Suppressor macrophage treated with lipopolysaccharide for 1 hour (primary cell): ENCODE measurements at regions not wholly inside any gene's neighbourhood (a gene's known extent, or its start where the extent isn't known, plus 50 kb on each side); places are given as distances from the start of the nearest gene placed in this dataset.

Experiments
- DNase-seq, 3 donors: peaks; one replicate each; pipeline ENCODE4 v3.0.0-alpha.2; 2020 to 2022

GRCh38 chr20:22465622-22466446 is 118.5 kb downstream of the FOXA2 start:
- no peak for DNase-seq

- DNase-seq: no peak
Measured at GRCh38 chr20:22464312-22465003, 119.9 kb downstream of the FOXA2 start.

DNA sequence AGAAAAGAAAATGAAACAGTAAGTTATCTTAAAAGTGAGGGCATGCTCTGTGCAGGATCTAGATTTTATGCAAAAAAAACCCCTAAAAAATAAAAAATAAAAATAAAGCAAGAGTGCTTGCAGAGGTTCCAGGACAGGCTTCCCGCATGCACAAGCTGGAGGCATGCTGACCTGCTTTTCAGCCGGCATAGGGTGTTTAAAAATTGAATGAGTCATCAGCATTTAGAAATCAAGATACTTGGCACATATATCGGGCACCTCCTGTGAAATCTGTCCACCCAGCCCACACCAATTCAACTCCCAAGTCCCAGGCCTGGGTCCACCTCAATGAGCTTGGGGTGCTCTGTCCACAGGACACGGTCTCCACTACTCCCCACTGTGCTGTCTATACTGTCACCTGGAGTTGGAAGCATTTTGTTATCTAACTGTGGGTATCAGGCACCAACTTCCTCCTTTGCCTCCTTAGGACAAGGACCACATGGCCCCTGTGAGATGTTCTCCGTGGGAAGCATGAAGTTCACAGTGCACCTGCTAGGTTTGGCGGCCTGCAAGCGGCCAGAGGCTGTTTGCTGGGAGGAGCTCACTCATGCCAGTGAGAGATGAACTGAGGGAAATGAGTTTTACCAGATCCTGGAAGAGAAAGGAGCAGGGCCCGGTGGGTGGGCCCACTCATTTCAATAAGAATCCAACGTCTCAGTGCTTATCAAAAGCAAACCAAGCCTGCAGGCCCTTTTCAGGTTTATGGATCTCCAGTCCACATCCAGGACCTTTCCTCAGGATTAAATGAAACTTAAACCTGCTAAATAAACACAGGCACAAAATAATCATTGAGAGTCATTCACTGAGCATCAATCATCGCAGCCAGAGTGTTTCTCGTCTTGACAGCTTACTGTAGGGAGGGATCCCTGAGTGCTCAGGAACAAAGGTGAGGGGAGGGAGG is 121.1 kb downstream of the FOXA2 start:
- DNase-seq: no peak

- DNase-seq: no peak
Measured at GRCh38 chr20:22460803-22461202, 123.6 kb downstream of the FOXA2 start.

GRCh38 chr20:22460231-22460630 is 124.1 kb downstream of the FOXA2 start:
- no peak for DNase-seq

GRCh38 chr20:22459754-22460153 is 124.6 kb downstream of the FOXA2 start:
- no peak for DNase-seq

DNA sequence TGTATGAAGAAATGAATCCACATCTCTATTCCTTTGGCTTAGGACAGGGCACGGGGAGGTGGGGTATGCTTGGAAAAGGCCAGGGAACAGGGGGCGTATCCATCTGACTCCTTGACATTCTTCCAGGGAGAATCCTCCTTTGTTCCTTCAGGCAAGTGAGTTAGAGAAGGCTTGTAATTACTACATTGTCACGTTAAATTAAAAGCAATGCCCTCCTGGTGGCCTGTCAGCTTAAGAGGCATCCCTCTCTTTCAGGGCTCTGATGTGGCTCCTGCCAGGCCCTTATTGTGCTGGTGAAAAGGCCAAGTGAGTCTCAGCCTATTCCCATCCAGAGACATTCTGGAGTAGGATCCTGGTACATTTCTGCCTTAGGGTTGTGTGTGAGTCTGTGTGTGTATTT is 128.3 kb downstream of the FOXA2 start:
- no peak for DNase-seq

DNA sequence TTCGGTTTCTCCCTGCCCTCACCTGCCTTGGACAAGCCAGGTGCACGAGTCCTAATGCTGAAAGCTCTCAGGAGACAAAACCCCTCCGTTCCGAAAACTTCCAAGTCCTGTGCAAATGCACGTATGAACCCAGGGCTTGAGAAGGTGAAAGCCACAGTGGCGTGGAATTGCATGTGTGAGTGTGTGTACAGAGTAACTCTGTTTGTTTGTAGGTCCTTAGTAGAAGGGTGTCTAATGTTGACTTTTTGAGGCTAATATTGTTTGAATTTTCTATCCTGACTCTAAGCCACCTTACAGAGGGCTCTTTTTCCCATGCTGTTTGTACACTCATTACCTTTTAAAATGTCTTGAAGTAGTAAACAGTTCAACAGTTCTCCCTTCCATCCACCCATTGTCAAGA is 129.1 kb downstream of the FOXA2 start:
- DNase-seq: no peak

GRCh38 chr20:22453244-22454080 is 130.9 kb downstream of the FOXA2 start:
- peak in 1 of 3 donors; percentile 6 for DNase-seq

DNA sequence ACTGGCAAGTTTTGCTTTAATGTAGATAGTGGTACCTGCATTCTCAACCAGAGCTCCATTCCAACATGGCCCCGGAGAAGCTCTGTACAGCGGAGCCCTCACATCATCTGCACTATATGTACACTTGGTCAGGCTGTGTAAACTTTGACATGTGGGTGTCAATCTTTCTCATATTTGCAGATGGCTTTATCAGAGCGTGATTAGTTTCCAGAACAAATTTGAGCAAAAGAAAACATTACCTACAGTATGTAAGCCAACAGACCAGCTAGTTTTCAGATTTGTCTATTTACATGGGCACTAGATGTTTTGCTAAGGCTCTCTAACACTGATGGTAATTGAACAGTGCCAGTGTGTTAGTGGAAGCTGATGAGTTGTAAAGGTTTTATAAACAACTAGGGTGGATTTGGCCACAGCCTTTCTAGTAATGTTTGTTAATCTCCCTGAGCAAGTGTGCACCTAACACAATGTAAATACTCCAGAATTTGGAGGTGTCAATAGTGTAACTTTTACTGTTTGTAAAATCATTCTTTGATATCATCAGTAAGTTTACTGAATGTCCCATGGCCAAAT is 131.8 kb downstream of the FOXA2 start:
- DNase-seq: no peak

- no peak for DNase-seq
Measured at GRCh38 chr20:22450537-22450936, 133.8 kb downstream of the FOXA2 start.

DNA sequence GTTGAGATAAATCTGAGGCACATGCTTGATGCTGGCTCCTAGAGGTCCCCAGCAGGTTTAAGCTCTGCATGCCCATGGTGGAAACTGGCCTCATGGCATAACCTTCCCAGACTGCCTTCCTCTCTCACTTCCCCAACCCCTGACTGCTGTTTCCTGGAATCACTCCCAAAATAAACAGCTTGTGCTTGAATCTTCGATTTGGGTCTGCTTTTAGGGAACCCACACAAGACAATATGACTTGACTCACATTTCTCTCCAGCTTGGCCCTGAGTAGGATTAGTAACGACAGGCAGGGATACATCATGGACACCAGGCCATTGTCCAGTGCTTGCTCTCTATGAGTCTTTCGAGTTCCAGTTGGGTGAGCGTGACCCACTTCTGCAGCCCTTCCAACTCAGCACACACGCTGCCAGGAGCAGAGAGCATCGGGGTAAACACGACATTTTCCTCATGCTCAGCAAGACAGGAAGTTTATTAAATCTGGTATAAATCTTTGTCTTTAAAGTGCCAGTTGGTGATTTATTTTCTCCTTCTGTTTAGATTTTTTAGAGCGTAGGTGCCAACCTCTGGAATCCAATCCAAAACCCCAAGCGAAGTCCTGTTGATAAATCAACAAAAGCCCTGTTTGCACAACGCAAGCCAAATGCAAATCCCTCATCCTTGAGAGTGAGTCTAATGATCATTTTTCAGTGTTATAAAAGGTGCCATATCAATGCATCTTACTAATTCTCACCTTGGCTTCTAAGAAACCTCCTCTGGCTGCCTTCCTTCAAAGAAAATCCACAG is 135.0 kb downstream of the FOXA2 start:
- peak in 2 of 3 donors; percentile 3 to 6 for DNase-seq

- no peak for DNase-seq
Measured at GRCh38 chr20:22447447-22447778, 137.0 kb downstream of the FOXA2 start.

DNA sequence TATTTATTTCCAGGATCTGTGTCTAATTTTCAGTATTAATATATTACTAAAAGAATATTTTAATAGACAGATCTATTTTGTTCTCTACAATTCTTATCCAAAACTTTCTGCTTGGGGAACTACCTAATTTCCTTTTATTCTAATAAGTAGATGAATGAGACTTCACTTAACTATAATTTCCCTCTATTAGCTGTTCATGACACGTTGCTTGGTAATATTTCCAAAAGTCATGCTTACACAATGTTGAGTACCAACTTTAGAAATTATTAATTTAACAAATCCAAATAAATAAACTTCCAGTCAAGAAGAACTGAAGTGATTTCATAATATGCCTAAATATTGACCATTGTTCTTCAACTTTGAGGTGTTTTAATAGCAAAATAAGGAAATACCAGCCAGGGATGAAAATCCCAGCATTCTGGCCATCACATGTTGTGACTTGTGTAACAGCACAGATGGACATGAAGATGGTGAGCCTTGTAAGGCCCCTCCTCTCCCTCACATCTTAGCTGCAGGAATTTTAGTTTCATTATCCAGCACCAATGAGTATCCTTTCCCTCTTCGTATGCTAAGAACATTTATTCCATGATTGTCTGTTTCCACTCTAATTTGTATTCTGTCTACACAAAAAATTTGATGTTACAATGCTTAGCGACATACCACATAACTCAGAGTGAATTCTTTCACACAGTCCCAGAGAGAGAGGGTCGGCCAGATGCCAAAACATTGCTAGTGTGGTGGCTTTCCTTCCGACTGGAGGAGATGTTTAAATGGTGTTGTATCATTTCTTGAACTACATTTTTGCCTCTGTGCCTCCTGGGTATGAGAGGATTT is 137.5 kb downstream of the FOXA2 start:
- no peak for DNase-seq

DNA sequence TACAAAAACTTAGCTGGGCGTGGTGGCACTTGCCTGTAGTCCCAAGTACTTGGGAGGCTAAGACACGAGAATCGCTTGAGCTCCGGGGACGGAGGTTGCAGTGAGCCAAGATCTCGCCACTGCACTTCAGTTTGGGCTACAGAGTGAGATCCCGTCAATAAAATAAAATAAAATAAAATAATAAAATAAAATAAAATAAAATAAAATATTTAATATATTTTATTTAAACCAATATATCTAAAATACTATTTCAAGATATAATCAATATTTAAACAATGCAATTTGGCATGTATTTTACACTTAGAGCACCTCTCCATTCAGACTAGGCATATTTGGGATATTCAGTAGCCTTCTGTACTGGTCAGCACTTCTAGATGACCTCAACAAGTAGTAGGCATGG is 142.1 kb downstream of the FOXA2 start:
- no peak for DNase-seq

- DNase-seq: no peak
Measured at GRCh38 chr20:22438926-22439325, 145.4 kb downstream of the FOXA2 start.

DNA sequence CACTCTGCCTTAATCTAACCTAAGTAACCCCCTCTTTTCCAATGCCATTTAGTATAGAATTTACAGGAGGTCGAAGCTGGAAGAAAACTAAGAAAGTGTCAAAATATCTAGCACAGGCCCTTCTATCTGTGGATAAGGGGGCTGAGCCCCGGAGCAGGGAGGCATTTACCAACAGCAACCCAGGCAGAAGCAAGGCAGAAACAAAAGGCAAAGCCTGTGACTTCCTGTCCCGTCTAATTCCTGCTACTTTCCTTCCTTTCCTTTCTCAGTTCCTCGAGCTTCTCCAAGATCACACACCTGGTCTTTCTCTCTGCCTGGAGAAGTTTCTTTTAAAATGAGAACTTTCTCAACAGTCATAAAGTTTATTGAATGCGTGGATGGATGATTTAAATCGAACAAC is 146.0 kb downstream of the FOXA2 start:
- no peak for DNase-seq

DNA sequence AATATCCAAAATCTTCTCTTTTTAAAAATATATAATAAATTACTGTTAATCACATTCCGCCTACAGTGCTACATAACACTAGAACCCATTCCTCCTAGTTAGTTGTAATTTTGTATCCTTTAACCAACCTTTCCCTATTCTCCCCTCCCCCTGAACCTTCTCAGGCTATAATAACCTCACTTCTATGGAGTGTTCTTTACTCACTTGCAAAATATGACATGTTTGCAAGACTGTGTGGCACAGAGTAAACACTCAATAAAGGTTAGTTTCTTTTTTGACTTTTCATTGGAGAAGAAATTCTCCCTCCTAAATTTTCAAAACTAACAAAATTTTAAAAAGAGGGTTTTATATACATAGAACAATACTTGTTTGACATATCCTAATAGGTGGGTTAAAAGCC is 147.0 kb downstream of the FOXA2 start:
- DNase-seq: no peak

GRCh38 chr20:22431419-22431818 is 153.0 kb downstream of the FOXA2 start:
- DNase-seq: no peak

- DNase-seq: no peak
Measured at GRCh38 chr20:22430746-22431168, 153.6 kb downstream of the FOXA2 start.
